ENCODE measurements at regions not wholly inside any gene's neighbourhood (a gene's known extent, or its start where the extent isn't known, plus 50 kb on each side); places are given as distances from the start of the nearest gene placed in this dataset.

GRCh38 chr15:98127586-98127985 is 167.1 kb downstream of the ARRDC4 start:
- Mint-ChIP-seq H3K27me3 (ENCODE audit: low read depth in 2 of 2) (peaks cover 4 to 7% of the 10 kb centered on the region in 2 donors), H3K9me3 (peaks cover 2 to 3% of the 10 kb centered on the region in 2 donors), H3K36me3 (no peaks in the 10 kb centered on the region), H3K4me3 (peak overlapping the region; percentile 79), H3K27ac (peak overlapping the region; percentile 49 to 81), H3K4me1 (peaks cover 43 to 44% of the 10 kb centered on the region in 2 donors)
- DNase-seq: no peak
- H3K27me3 ChIP-seq (ENCODE audit: control insufficient read depth, insufficient read depth, low read length): no peaks in the 10 kb centered on the region
- no peaks in the 10 kb centered on the region for H3K9me3 ChIP-seq (ENCODE audit: control insufficient read depth, insufficient read depth, low read length)
- H3K4me3 ChIP-seq (ENCODE audit: low read length): no peak overlapping the region
- 33% methylated on average over 5 of the region's 5 CpGs for WGBS (ENCODE audit: insufficient coverage)
- intact Hi-C loops (cut with micrococcal nuclease): no loop called here
- H3K36me3 ChIP-seq (ENCODE audit: control insufficient read depth, insufficient read depth, low read length): no peaks in the 10 kb centered on the region
- no peak for TF ChIP-seq CTCF (IDR thresholded peaks at IDR 0.05)
- no peak overlapping the region for H3K27ac ChIP-seq (ENCODE audit: low read length)
- peak; percentile 67 to 79 (median 78) for ATAC-seq
- peaks cover 16% of the 10 kb centered on the region for H3K4me1 ChIP-seq (ENCODE audit: control insufficient read depth, insufficient read depth, low read length)

- no peak overlapping the region for H3K4me3 Mint-ChIP-seq
- Histone ChIP-seq H3K4me3 (ENCODE audit: low read length) (no peak overlapping the region), H3K4me1 (ENCODE audit: control insufficient read depth, insufficient read depth, low read length) (peaks cover 16% of the 10 kb centered on the region), H3K36me3 (ENCODE audit: control insufficient read depth, insufficient read depth, low read length) (no peaks in the 10 kb centered on the region), H3K9me3 (ENCODE audit: control insufficient read depth, insufficient read depth, low read length) (no peaks in the 10 kb centered on the region), H3K27me3 (ENCODE audit: control insufficient read depth, insufficient read depth, low read length) (no peaks in the 10 kb centered on the region), H3K27ac (ENCODE audit: low read length) (no peak overlapping the region)
- DNase-seq (no peak), ATAC-seq (no peak)
- peaks cover 2 to 3% of the 10 kb centered on the region in 2 donors for H3K9me3 Mint-ChIP-seq
- H3K27me3 Mint-ChIP-seq (ENCODE audit: low read depth in 2 of 2): peaks cover 11 to 14% of the 10 kb centered on the region in 2 donors
- no peaks in the 10 kb centered on the region for H3K36me3 Mint-ChIP-seq
- intact Hi-C loops (cut with micrococcal nuclease): no loop called here
- no peak for TF ChIP-seq CTCF (IDR thresholded peaks at IDR 0.05)
- 82% methylated on average over 4 of the region's 4 CpGs for WGBS (ENCODE audit: insufficient coverage)
- peak overlapping the region in 1 of 2 donors; percentile 2 for H3K27ac Mint-ChIP-seq
- H3K4me1 Mint-ChIP-seq: peaks cover 29 to 31% of the 10 kb centered on the region in 2 donors
Observed at GRCh38 chr15:98131924-98132323, 171.4 kb downstream of the ARRDC4 start.

GRCh38 chr15:98134905-98135304 is 174.4 kb downstream of the ARRDC4 start:
- no peaks in the 10 kb centered on the region for H3K9me3 ChIP-seq (ENCODE audit: control insufficient read depth, insufficient read depth, low read length)
- ATAC-seq: no peak

More at GRCh38 chr15:98134905-98135304, 174.4 kb downstream of the ARRDC4 start:
- Mint-ChIP-seq H3K4me1 (peaks cover 8 to 11% of the 10 kb centered on the region in 2 donors), H3K27me3 (ENCODE audit: low read depth in 2 of 2) (peaks cover 14 to 21% of the 10 kb centered on the region in 2 donors), H3K36me3 (no peaks in the 10 kb centered on the region), H3K27ac (no peak overlapping the region), H3K4me3 (no peak overlapping the region), H3K9me3 (peaks cover 2 to 3% of the 10 kb centered on the region in 2 donors)
- intact Hi-C loops (cut with micrococcal nuclease): no loop called here
- Histone ChIP-seq H3K27me3 (ENCODE audit: control insufficient read depth, insufficient read depth, low read length) (no peaks in the 10 kb centered on the region), H3K4me1 (ENCODE audit: control insufficient read depth, insufficient read depth, low read length) (no peaks in the 10 kb centered on the region), H3K4me3 (ENCODE audit: low read length) (no peak overlapping the region), H3K36me3 (ENCODE audit: control insufficient read depth, insufficient read depth, low read length) (no peaks in the 10 kb centered on the region), H3K27ac (ENCODE audit: low read length) (no peak overlapping the region)
- WGBS (ENCODE audit: insufficient coverage): 91% methylated on average over 7 of the region's 7 CpGs
- no peak for TF ChIP-seq CTCF (IDR thresholded peaks at IDR 0.05)
- DNase-seq: no peak

Measured in natural killer cell (primary cell).